Smooth muscle cell (in vitro differentiated cells): ENCODE measurements at regions not wholly inside any gene's neighbourhood (a gene's known extent, or its start where the extent isn't known, plus 50 kb on each side); places are given as distances from the start of the nearest gene placed in this dataset.
"Not testable (repeated sequence)": the region's sequence is repeated elsewhere in the genome, so short reads cannot be mapped to it uniquely, and the experiment has no call there.

ENCODE experiments used
- DNase-seq: peaks from one replicate; lab custom pipeline; 2025; ENCODE audit not compliant: unreplicated experiment; lab: John Stamatoyannopoulos, UW
- H2AFZ ChIP-seq: fragments of 200-600 bp; sonication (generic); 2 replicates; pipeline ENCODE4 v1.6.0; 2016; ENCODE audit warnings: antibody characterized with exemption, low read depth, mild to moderate bottlenecking
- H3F3A ChIP-seq: fragments of 200-600 bp; sonication (generic); 2 replicates; pipeline ENCODE4 v1.6.0; 2017; ENCODE audit warnings: antibody characterized with exemption, low read depth
- H3K27ac ChIP-seq: fragments of 200-600 bp; sonication (generic); 2 replicates; pipeline ENCODE4 v1.5.1; 2016; ENCODE audit warnings: low read depth, mild to moderate bottlenecking
- H3K27me3 ChIP-seq: fragments of 200-600 bp; sonication (generic); 2 replicates; pipeline ENCODE4 v1.6.1; 2016; ENCODE audit warnings: low read depth, mild to moderate bottlenecking
- H3K36me3 ChIP-seq: fragments of 200-600 bp; sonication (generic); 2 replicates; pipeline ENCODE4 v1.5.1; 2016; ENCODE audit warnings: low read depth
- H3K4me1 ChIP-seq: fragments of 200-600 bp; sonication (generic); 2 replicates; pipeline ENCODE4 v1.5.1; 2016; ENCODE audit warnings: low read depth
- H3K4me2 ChIP-seq: fragments of 200-600 bp; sonication (generic); 2 replicates; pipeline ENCODE4 v1.6.0; 2016; ENCODE audit warnings: mild to moderate bottlenecking
- H3K4me3 ChIP-seq: fragments of 200-600 bp; sonication (generic); 2 replicates; pipeline ENCODE4 v1.5.1; 2016; ENCODE audit warnings: mild to moderate bottlenecking
- H3K79me2 ChIP-seq: fragments of 200-600 bp; sonication (generic); 2 replicates; pipeline ENCODE4 v1.6.0; 2016; ENCODE audit warnings: low read depth, mild to moderate bottlenecking
- H3K9ac ChIP-seq: fragments of 200-600 bp; sonication (generic); 2 replicates; pipeline ENCODE4 v1.6.0; 2016; ENCODE audit warnings: low read depth
- H3K9me3 ChIP-seq: fragments of 200-600 bp; sonication (generic); replicated peaks from 2 replicates; pipeline ENCODE4 v1.5.1; 2016; ENCODE audit warnings: low read depth
- H4K20me1 ChIP-seq: fragments of 200-600 bp; sonication (generic); 2 replicates; pipeline ENCODE4 v1.6.0; 2016; ENCODE audit warnings: low read depth
- WGBS: methylation state at CpG from one replicate; pipeline ENCODE4 v1.1.7; 2016; ENCODE audit warnings: low lambda C conversion rate; 5-methylcytosine and 5-hydroxymethylcytosine counted together
- TF ChIP-seq, protein P1 (sequence below): fragments of 200-600 bp; sonication (generic); IDR thresholded peaks from 2 replicates; pipeline ENCODE4 v1.5.1; 2017; ENCODE audit warnings: borderline replicate concordance, mild to moderate bottlenecking, antibody characterized with exemption; ENCODE audit not compliant: insufficient read depth, poor library complexity, severe bottlenecking

DNA sequence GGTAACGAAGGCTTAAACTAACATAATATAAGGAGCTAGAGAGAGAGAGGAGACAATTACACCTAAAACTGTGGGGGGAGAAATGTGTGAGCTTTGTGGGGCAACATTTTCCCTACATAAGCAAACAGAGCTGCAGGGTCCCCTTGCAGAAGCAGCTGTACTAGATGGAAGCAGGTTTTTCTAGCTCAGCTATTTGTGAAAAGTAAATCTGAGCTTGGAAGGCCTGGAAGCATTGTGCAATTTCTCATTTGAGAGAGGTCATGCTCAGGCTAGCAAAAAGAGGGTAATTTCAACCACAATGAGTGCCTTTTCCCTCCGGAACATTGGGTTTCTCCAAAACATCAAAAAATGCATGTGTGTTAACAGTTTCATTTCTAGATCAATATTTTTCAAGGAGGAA, 130.0 kb downstream of the ARL4C start:
- no peak overlapping the region for H2AFZ ChIP-seq
- no peak for DNase-seq
- H3F3A ChIP-seq: peaks cover 2% of the 10 kb centered on the region
- H3K27me3 ChIP-seq: no peaks in the 10 kb centered on the region
- peaks cover 61% of the 10 kb centered on the region for H3K4me1 ChIP-seq
- no peak overlapping the region for H3K27ac ChIP-seq
- H3K9ac ChIP-seq: no peak overlapping the region
- H3K4me3 ChIP-seq: no peak overlapping the region
- peak overlapping the region; percentile 33 for H3K4me2 ChIP-seq
- WGBS: 62% methylated on average over 2 of the region's 2 CpGs
- H3K9me3 ChIP-seq: no peaks in the 10 kb centered on the region
- H3K79me2 ChIP-seq: no peaks in the 10 kb centered on the region
- TF ChIP-seq, protein P1, sequence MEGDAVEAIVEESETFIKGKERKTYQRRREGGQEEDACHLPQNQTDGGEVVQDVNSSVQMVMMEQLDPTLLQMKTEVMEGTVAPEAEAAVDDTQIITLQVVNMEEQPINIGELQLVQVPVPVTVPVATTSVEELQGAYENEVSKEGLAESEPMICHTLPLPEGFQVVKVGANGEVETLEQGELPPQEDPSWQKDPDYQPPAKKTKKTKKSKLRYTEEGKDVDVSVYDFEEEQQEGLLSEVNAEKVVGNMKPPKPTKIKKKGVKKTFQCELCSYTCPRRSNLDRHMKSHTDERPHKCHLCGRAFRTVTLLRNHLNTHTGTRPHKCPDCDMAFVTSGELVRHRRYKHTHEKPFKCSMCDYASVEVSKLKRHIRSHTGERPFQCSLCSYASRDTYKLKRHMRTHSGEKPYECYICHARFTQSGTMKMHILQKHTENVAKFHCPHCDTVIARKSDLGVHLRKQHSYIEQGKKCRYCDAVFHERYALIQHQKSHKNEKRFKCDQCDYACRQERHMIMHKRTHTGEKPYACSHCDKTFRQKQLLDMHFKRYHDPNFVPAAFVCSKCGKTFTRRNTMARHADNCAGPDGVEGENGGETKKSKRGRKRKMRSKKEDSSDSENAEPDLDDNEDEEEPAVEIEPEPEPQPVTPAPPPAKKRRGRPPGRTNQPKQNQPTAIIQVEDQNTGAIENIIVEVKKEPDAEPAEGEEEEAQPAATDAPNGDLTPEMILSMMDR: no peak
- no peaks in the 10 kb centered on the region for H3K36me3 ChIP-seq
- no peaks in the 10 kb centered on the region for H4K20me1 ChIP-seq

DNA sequence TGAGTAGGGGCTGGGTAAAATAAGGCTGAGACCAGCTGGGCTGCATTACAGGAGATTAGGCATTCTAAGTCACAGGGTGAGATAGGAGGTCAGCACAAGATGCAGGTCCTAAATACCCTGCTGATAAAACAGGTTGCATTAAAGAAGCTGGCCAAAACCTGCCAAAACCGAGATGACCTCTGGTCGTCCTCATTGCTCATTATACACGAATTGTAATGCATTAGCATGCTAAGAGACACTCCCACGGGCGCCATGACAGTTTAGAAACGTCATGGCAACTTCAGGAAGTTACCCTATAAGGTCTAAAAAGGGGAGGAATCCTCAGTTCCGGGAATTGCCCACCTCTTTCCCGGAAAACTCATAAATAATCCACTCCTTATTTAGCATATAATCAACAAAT, 132.2 kb downstream of the ARL4C start:
- Histone ChIP-seq H3F3A (peaks cover 21% of the 10 kb centered on the region), H3K4me3 (no peak overlapping the region), H3K9me3 (no peaks in the 10 kb centered on the region), H3K27ac (no peak overlapping the region), H2AFZ (no peak overlapping the region), H3K79me2 (no peaks in the 10 kb centered on the region), H3K4me2 (no peak overlapping the region), H3K9ac (no peak overlapping the region), H3K36me3 (no peaks in the 10 kb centered on the region), H3K27me3 (no peaks in the 10 kb centered on the region), H4K20me1 (no peaks in the 10 kb centered on the region), H3K4me1 (peaks cover 64% of the 10 kb centered on the region)
- TF ChIP-seq, protein P1: no peak
- DNase-seq: no peak
- 81% methylated on average over 8 of the region's 8 CpGs for whole genome bisulfite sequencing

DNA sequence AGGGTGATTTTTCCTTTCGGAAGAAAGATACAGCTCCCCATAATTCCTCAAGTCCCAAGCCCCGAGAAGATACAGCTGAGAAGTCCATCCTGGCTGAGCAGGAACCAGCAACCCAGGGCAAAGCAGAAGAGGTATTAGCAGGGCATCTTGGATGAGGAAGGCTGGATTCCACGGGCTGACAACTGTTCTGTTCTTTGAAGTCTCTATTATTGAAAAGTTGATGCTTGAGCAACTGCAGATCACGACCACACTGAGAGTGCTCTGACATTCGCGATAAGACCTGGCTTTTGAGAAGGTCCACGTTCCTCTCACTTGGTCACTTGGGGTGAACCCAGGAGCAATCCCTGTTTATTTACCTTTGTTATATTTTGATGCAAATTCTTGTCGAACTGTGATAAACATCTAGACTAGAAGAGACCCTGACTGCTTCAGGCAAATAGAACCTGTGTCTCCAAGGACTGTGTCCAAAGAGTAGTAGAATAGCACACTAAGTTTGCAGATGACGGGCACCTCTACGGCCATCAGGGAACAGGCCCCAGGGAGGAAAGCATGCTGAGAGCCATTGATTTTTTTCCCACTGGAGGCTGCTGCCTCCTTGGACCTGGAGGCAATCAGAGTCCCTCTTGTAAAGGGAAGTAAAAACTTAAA, 133.1 kb downstream of the ARL4C start:
- no peak overlapping the region for H3K9ac ChIP-seq
- H3K4me2 ChIP-seq: peak overlapping the region; percentile 47
- TF ChIP-seq, protein P1: no peak
- no peaks in the 10 kb centered on the region for H3K27me3 ChIP-seq
- no peaks in the 10 kb centered on the region for H3K79me2 ChIP-seq
- peaks cover 55% of the 10 kb centered on the region for H3K4me1 ChIP-seq
- no peak overlapping the region for H2AFZ ChIP-seq
- H3K9me3 ChIP-seq: peaks cover 4% of the 10 kb centered on the region
- 24% methylated on average over 10 of the region's 10 CpGs for WGBS
- DNase-seq: no peak
- peaks cover 21% of the 10 kb centered on the region for H3F3A ChIP-seq
- H3K4me3 ChIP-seq: no peak overlapping the region
- H3K27ac ChIP-seq: peak overlapping the region; percentile 28
- H4K20me1 ChIP-seq: no peaks in the 10 kb centered on the region
- no peaks in the 10 kb centered on the region for H3K36me3 ChIP-seq

DNA sequence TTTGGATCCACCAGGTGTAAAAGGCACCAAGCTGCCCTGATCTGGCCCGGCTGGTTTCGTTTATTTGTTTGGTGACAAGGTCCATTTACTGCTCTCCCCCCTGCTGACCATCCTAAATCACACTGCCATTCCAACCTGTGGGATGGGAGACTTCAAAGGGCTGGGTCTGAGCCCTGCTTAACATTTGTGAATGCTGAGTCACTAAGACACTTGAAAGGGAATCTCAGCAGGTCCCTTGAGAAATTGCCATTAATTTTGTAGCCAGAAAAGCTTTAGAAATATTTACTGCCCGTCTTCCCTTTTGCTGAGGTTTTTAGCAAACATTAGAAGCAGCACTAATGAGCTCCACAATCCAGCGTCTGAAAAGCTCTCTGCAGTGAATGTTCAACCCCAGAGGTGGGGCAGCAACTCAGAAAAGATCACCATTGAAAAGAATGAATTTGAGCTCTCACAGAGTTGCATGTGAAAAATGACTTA, 133.8 kb downstream of the ARL4C start:
- Histone ChIP-seq H2AFZ (no peak overlapping the region), H3K36me3 (no peaks in the 10 kb centered on the region), H3K4me3 (no peak overlapping the region), H3K27me3 (no peaks in the 10 kb centered on the region), H3K4me1 (peaks cover 53% of the 10 kb centered on the region), H3K27ac (peak overlapping the region; percentile 28), H3K9ac (no peak overlapping the region), H3K79me2 (no peaks in the 10 kb centered on the region), H4K20me1 (no peaks in the 10 kb centered on the region), H3K4me2 (peak overlapping the region; percentile 47), H3K9me3 (peaks cover 5% of the 10 kb centered on the region), H3F3A (peaks cover 21% of the 10 kb centered on the region)
- TF ChIP-seq, protein P1: no peak
- DNase-seq: no peak
- WGBS: 6% methylated on average over 4 of the region's 4 CpGs

DNA sequence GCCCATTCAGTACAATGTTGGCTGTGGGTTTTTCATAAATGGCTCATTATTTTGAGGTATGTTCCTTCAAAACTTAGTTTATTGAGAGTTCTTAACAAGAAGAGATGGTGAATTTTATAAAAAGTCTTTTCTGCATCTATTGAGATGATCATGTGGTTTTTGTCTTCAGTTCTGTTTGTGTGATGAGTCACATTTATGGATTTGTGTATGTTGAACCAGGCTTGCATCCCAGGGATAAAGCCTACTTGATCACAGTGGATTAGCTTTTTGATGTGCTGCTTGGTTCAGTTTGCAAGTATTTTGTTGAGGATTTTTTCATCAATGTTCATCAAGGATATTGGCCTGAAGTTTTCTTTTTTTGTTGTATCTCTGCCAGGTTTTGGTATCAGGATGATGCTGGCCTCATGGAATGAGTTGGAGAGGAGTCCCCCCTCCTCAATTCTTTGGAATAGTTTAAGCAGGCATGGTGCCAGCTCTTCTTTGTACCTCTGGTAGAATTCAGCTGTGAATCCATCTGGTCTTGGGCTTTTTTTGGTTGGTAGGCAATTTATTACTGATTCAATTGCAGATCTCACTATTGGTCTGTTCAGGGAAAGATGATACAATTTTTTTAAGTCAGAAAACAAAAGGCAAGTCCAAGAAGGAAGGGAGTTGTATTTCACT, 136.4 kb downstream of the ARL4C start:
- Histone ChIP-seq H3K27ac (peak overlapping the region; percentile 68), H3F3A (peaks cover 21% of the 10 kb centered on the region), H3K4me2 (peak overlapping the region; percentile 68), H3K4me1 (peaks cover 44% of the 10 kb centered on the region)
- not testable (repeated sequence) for H4K20me1 ChIP-seq, H3K9me3 ChIP-seq, DNase-seq, H2AFZ ChIP-seq, H3K27me3 ChIP-seq, H3K79me2 ChIP-seq, H3K4me3 ChIP-seq, H3K36me3 ChIP-seq, H3K9ac ChIP-seq
